H1 (cell line): ENCODE measurements at regions not wholly inside any gene's neighbourhood (a gene's known extent, or its start where the extent isn't known, plus 50 kb on each side); places are given as distances from the start of the nearest gene placed in this dataset.
A peak's percentile ranks its signal among the peaks of the same experiment; 100 is the strongest.

ENCODE experiments used
- CTCF ChIA-PET: fragments of 300-600 bp; sonication (Branson Sonifier 250); formaldehyde crosslinking; loops from one replicate; lab custom pipeline; 2021; ENCODE audit not compliant: partially characterized antibody; lab: Charles Lee
- POLR2A ChIA-PET: fragments of 300-600 bp; sonication (Branson Sonifier 250); formaldehyde crosslinking; loops from one replicate; lab custom pipeline; 2021; ENCODE audit warnings: inconsistent platforms; ENCODE audit not compliant: partially characterized antibody; lab: Charles Lee
- DNase-seq, 2 experiments: peaks; one replicate each; pipeline versions ENCODE4 v3.0.0 to v3.0.0-alpha.2; 2010 to 2022; ENCODE audit warnings: low spot score in 2 of 2, low read depth in 1 of 2, mixed read lengths in 1 of 2
- FAIRE-seq: peaks from 2 replicates; lab custom pipeline; 2011; peaks lifted over from hg19 to GRCh38; lab: Jason Lieb, UNC
- H2AFZ ChIP-seq: 2 replicates; pipeline ENCODE4 v1.8.1; 2012; ENCODE audit warnings: low read length, inconsistent platforms
- H2AK5ac ChIP-seq: 2 replicates; pipeline ENCODE4 v1.6.1; 2013; ENCODE audit warnings: low read depth, low read length
- H2BK120ac ChIP-seq: replicated peaks from 2 replicates; pipeline ENCODE3; 2013; ENCODE audit warnings: low read depth, low read length, inconsistent platforms
- H2BK12ac ChIP-seq: 2 replicates; pipeline ENCODE4 v1.6.1; 2013; ENCODE audit warnings: low read depth, low read length
- H2BK15ac ChIP-seq: 2 replicates; pipeline ENCODE4 v1.6.1; 2013; ENCODE audit warnings: low read length
- H2BK20ac ChIP-seq: 2 replicates; pipeline ENCODE4 v1.6.1; 2013; ENCODE audit warnings: low read length
- H2BK5ac ChIP-seq: 2 replicates; pipeline ENCODE4 v1.6.1; 2013; ENCODE audit warnings: low read depth, low read length
- H3K14ac ChIP-seq: 2 replicates; pipeline ENCODE4 v1.6.1; 2013; ENCODE audit warnings: inconsistent platforms; ENCODE audit not compliant: insufficient read length
- H3K18ac ChIP-seq: 2 replicates; pipeline ENCODE4 v1.6.1; 2013; ENCODE audit warnings: low read length; ENCODE audit errors: extremely low read depth
- H3K23ac ChIP-seq: 2 replicates; pipeline ENCODE4 v1.6.1; 2013; ENCODE audit warnings: inconsistent platforms; ENCODE audit not compliant: insufficient read length
- H3K23me2 ChIP-seq: 2 replicates; pipeline ENCODE4 v1.6.1; 2013; ENCODE audit warnings: low read depth, low read length
- H3K27ac ChIP-seq: 2 replicates; pipeline ENCODE4 v1.6.1; 2011; ENCODE audit warnings: low read depth, low read length, inconsistent platforms
- H3K27me3 ChIP-seq, 4 experiments: replicated peaks in 1 of 4; 1 replicate in 1 of 4; 2 replicates in 3 of 4; pipeline versions ENCODE4 v1.6.1 to v1.8.1; 2011 to 2013; ENCODE audit warnings: low read length in 3 of 4, mild to moderate bottlenecking in 3 of 4, inconsistent platforms in 2 of 4, mixed read lengths in 2 of 4, moderate library complexity in 1 of 4; ENCODE audit not compliant: control insufficient read depth in 3 of 4, insufficient read depth in 3 of 4; ENCODE audit errors: extremely low read depth in 1 of 4
- H3K36me3 ChIP-seq, 4 experiments: 2 replicates each; pipeline versions ENCODE4 v1.6.1 to v1.8.1; 2011 to 2013; ENCODE audit warnings: mild to moderate bottlenecking in 4 of 4, low read length in 3 of 4, moderate library complexity in 2 of 4, control low read depth in 1 of 4, inconsistent platforms in 1 of 4; ENCODE audit not compliant: insufficient read depth in 4 of 4, control insufficient read depth in 2 of 4
- H3K4ac ChIP-seq: replicated peaks from 2 replicates; pipeline ENCODE3; 2013; ENCODE audit warnings: low read length, low read depth, mixed read lengths, inconsistent platforms; ENCODE audit not compliant: insufficient read length
- H3K4me1 ChIP-seq, 4 experiments: replicated peaks in 1 of 4; 1 replicate in 1 of 4; 2 replicates in 3 of 4; pipeline versions ENCODE4 v1.6.1 to v1.8.1; 2011 to 2013; ENCODE audit warnings: low read length in 3 of 4, inconsistent platforms in 2 of 4, mixed read lengths in 1 of 4; ENCODE audit not compliant: insufficient read depth in 4 of 4, control insufficient read depth in 3 of 4
- H3K4me2 ChIP-seq, 2 experiments: 2 replicates each; pipeline versions ENCODE4 v1.6.1 to v1.8.1; 2011 to 2013; ENCODE audit warnings: low read depth in 2 of 2, low read length in 2 of 2, control low read depth in 1 of 2, inconsistent platforms in 1 of 2, mild to moderate bottlenecking in 1 of 2; ENCODE audit not compliant: insufficient read depth in 1 of 2
- H3K4me3 ChIP-seq, 4 experiments: fragments of 200-600, 300-600 bp in 1 of 4; sonication (generic), shearing (Covaris generic), sonication (Bioruptor Twin) in 1 of 4; 2 replicates each; pipeline versions ENCODE4 v1.5.1 to v1.8.1; 2011 to 2016; ENCODE audit warnings: low read length in 4 of 4, low read depth in 3 of 4, control low read depth in 2 of 4, inconsistent platforms in 2 of 4, mild to moderate bottlenecking in 2 of 4, mixed read lengths in 1 of 4, moderate library complexity in 1 of 4; ENCODE audit not compliant: insufficient read depth in 2 of 4; ENCODE audit errors: extremely low read depth in 1 of 4
- H3K56ac ChIP-seq: replicated peaks from 2 replicates; pipeline ENCODE3; 2013; ENCODE audit warnings: low read depth, mild to moderate bottlenecking, mixed read lengths, low read length, inconsistent platforms; ENCODE audit not compliant: insufficient read length
- H3K79me1 ChIP-seq: 2 replicates; pipeline ENCODE4 v1.6.1; 2013; ENCODE audit warnings: low read depth, low read length, control low read depth
- H3K79me2 ChIP-seq, 2 experiments: 2 replicates each; pipeline versions ENCODE4 v1.6.1 to v1.8.1; 2012 to 2013; ENCODE audit warnings: low read length in 2 of 2, mild to moderate bottlenecking in 2 of 2, inconsistent platforms in 1 of 2; ENCODE audit not compliant: insufficient read depth in 2 of 2, control insufficient read depth in 1 of 2
- H3K9ac ChIP-seq, 4 experiments: replicated peaks in 1 of 4; 1 replicate in 1 of 4; 2 replicates in 3 of 4; pipeline versions ENCODE4 v1.6.1 to v1.8.1; 2011 to 2013; ENCODE audit warnings: low read depth in 3 of 4, low read length in 3 of 4, control low read depth in 2 of 4, mild to moderate bottlenecking in 2 of 4, moderate library complexity in 2 of 4, inconsistent platforms in 1 of 4; ENCODE audit errors: extremely low read depth in 1 of 4
- H3K9me3 ChIP-seq, 2 experiments: 2 replicates each; pipeline versions ENCODE4 v1.6.1 to v1.8.1; 2012 to 2013; ENCODE audit warnings: mild to moderate bottlenecking in 2 of 2, moderate library complexity in 2 of 2, control low read depth in 1 of 2, inconsistent platforms in 1 of 2, low read depth in 1 of 2, low read length in 1 of 2, mixed read lengths in 1 of 2; ENCODE audit not compliant: insufficient read depth in 2 of 2
- H4K20me1 ChIP-seq, 2 experiments: replicated peaks in 1 of 2; 2 replicates each; pipeline versions ENCODE3 to v1.8.1; 2011 to 2013; ENCODE audit warnings: inconsistent platforms in 2 of 2, low read length in 2 of 2, mild to moderate bottlenecking in 1 of 2; ENCODE audit not compliant: insufficient read depth in 2 of 2, control insufficient read depth in 1 of 2
- H4K5ac ChIP-seq: 2 replicates; pipeline ENCODE4 v1.6.1; 2013; ENCODE audit warnings: low read length, low read depth, mixed read lengths, inconsistent platforms; ENCODE audit not compliant: insufficient read length
- H4K8ac ChIP-seq: 2 replicates; pipeline ENCODE4 v1.8.0; 2013; ENCODE audit warnings: mild to moderate bottlenecking, moderate library complexity, low read length, inconsistent platforms; ENCODE audit not compliant: insufficient read depth; ENCODE audit errors: extremely low read depth
- H4K91ac ChIP-seq: replicated peaks from 2 replicates; pipeline ENCODE3; 2013; ENCODE audit warnings: low read length, mixed read lengths, inconsistent platforms; ENCODE audit not compliant: insufficient read length
- ATF2 ChIP-seq: IDR thresholded peaks from 2 replicates; pipeline ENCODE4 v1.6.1; 2012; ENCODE audit warnings: low read length, inconsistent platforms
- CTCF ChIP-seq, 3 experiments: IDR thresholded peaks; 1 replicate in 2 of 3; 2 replicates in 1 of 3; pipeline versions ENCODE4 v1.5.1 to v1.6.1; 2011; ENCODE audit warnings: low read length in 3 of 3, mild to moderate bottlenecking in 3 of 3, inconsistent platforms in 2 of 3, low read depth in 1 of 3, moderate library complexity in 1 of 3; ENCODE audit not compliant: insufficient read depth in 1 of 3; ENCODE audit errors: control extremely low read depth in 1 of 3
- E2F6 ChIP-seq: IDR thresholded peaks from 2 replicates; pipeline ENCODE4 v1.6.1; 2012; ENCODE audit warnings: inconsistent platforms
- KDM1A ChIP-seq: fragments of 200-600, 300-600 bp; sonication (generic); IDR thresholded peaks from 2 replicates; pipeline ENCODE4 v1.7.1; 2016; ENCODE audit warnings: mild to moderate bottlenecking, low read length, borderline replicate concordance
- RAD21 ChIP-seq, 2 experiments: IDR thresholded peaks in 1 of 2; conservative IDR thresholded peaks in 1 of 2; 2 replicates each; pipeline ENCODE4 v1.6.1; 2011; ENCODE audit warnings: low read depth in 2 of 2, low read length in 2 of 2, improper control_type of control experiment in 1 of 2, inconsistent platforms in 1 of 2, mild to moderate bottlenecking in 1 of 2, moderate library complexity in 1 of 2
- WGBS, 2 experiments: shearing (Covaris generic) in 1 of 2; methylation state at CpG; one replicate each; pipeline versions ENCODE4 v1.1.6 to v1.1.7; 2013 to 2015; ENCODE audit warnings: low lambda C conversion rate in 2 of 2, mixed read lengths in 2 of 2, inconsistent platforms in 1 of 2, low coverage in 1 of 2, missing lambda C conversion rate in 1 of 2; ENCODE audit not compliant: insufficient replicate concordance in 2 of 2, insufficient coverage in 1 of 2, insufficient read length in 1 of 2; ENCODE audit errors: extremely low coverage in 1 of 2, missing lambda C conversion rate in 1 of 2; 5-methylcytosine and 5-hydroxymethylcytosine counted together

- no peak for TF ChIP-seq KDM1A
- no peak for TF ChIP-seq E2F6
- TF ChIP-seq CTCF (IDR thresholded peaks at IDR 0.05; ENCODE audit: control extremely low read depth in 1 of 3, insufficient read depth in 1 of 3, low read depth in 1 of 3, low read length in 3 of 3): peak in 2 of 3 experiments; percentile 16 to 38; a peak in 2 of 4 replicates
- TF ChIP-seq RAD21 (IDR thresholded peaks at IDR 0.05 in 1 of 2, conservative IDR thresholded peaks at IDR 0.05 in 1 of 2; ENCODE audit: low read depth in 2 of 2, low read length in 2 of 2): peak; percentile 61 to 72
- no peak for TF ChIP-seq ATF2
- Histone ChIP-seq H3K79me2 (no peaks in the 10 kb centered on the region), H3K4ac (no peak overlapping the region), H3K14ac (no peak overlapping the region), H3K36me3 (no peaks in the 10 kb centered on the region), H2BK20ac (no peak overlapping the region), H2BK12ac (no peak overlapping the region), H2BK5ac (no peak overlapping the region), H2AK5ac (no peak overlapping the region), H3K9ac (no peak overlapping the region), H2BK15ac (no peak overlapping the region), H3K27me3 (no peaks in the 10 kb centered on the region), H4K8ac (no peak overlapping the region), H3K18ac (no peak overlapping the region), H3K4me2 (no peak overlapping the region), H4K20me1 (no peaks in the 10 kb centered on the region), H3K79me1 (no peaks in the 10 kb centered on the region), H3K4me1 (no peaks in the 10 kb centered on the region), H3K4me3 (no peak overlapping the region), H2AFZ (no peak overlapping the region), H4K91ac (no peak overlapping the region), H4K5ac (no peak overlapping the region), H3K56ac (no peak overlapping the region), H2BK120ac (no peak overlapping the region), H3K23ac (no peak overlapping the region), H3K27ac (no peak overlapping the region), H3K23me2 (no peaks in the 10 kb centered on the region), H3K9me3 (no peaks in the 10 kb centered on the region)
- DNase-seq (no peak), FAIRE-seq (no peak)
- whole genome bisulfite sequencing, 2 experiments: 60% methylated on average over 1 of the region's 1 CpG; no CpG with 5 or more reads in 1 of the 2 experiments
- ChIA-PET POLR2A (interaction anchor here (0.5 kb wide), 1 partner anchor 453 kb away, joined by 3 read pairs; no protein-coding TSS in a partner anchor), CTCF (interaction anchor here (1.3 to 1.6 kb wide), 2 partner anchors 335 to 351 kb away, joined by 4 to 5 read pairs; no protein-coding TSS in a partner anchor)
Measured at GRCh38 chr13:70613295-70613694, 505.0 kb upstream of the KLHL1 start.
